Suprapubic skin (tissue), 4 donors: ENCODE measurements at regions not wholly inside any gene's neighbourhood (a gene's known extent, or its start where the extent isn't known, plus 50 kb on each side); places are given as distances from the start of the nearest gene placed in this dataset.

Experiments used
- DNase-seq, 2 donors: peaks; one replicate each; pipeline ENCODE4 v3.0.0-alpha.2; 2019; ENCODE audit warnings: low spot score in 2 of 2
- H3K27ac ChIP-seq: fragments of 200-600 bp; sonication (generic); one replicate; pipeline ENCODE4 v1.5.1; 2019
- H3K27me3 ChIP-seq: fragments of 200-600 bp; sonication (generic); one replicate; pipeline ENCODE4 v1.5.1; 2019
- H3K36me3 ChIP-seq: fragments of 200-600 bp; sonication (generic); one replicate; pipeline ENCODE4 v1.5.1; 2019
- H3K4me1 ChIP-seq: fragments of 200-600 bp; sonication (generic); one replicate; pipeline ENCODE4 v1.5.1; 2019
- H3K4me3 ChIP-seq: fragments of 200-600 bp; sonication (generic); one replicate; pipeline ENCODE4 v1.5.1; 2019; ENCODE audit warnings: mild to moderate bottlenecking
- H3K9me3 ChIP-seq: fragments of 200-600 bp; sonication (generic); one replicate; pipeline ENCODE4 v1.5.1; 2019
- EP300 ChIP-seq: sonication (generic); formaldehyde crosslinking; IDR thresholded peaks from one replicate; pipeline ENCODE4 v1.6.1; 2017; ENCODE audit warnings: antibody characterized with exemption
- POLR2A ChIP-seq, 2 donors: fragments of 450-650 bp; IDR thresholded peaks; one replicate each; pipeline ENCODE4 v1.6.1; 2017; ENCODE audit warnings: antibody characterized with exemption in 2 of 2, mild to moderate bottlenecking in 2 of 2, moderate library complexity in 2 of 2
- POLR2AphosphoS5 ChIP-seq, 3 donors: sonication (generic); formaldehyde crosslinking; IDR thresholded peaks; one replicate each; pipeline ENCODE4 v1.6.1; 2017; ENCODE audit warnings: antibody characterized with exemption in 3 of 3
- WGBS: methylation state at CpG from one replicate; pipeline ENCODE4 v1.1.5; 2018; 5-methylcytosine and 5-hydroxymethylcytosine counted together
- TF ChIP-seq, protein P1 (sequence below), 2 donors: fragments of 200-600 bp in 1 of 2; fragments of 450-650 bp in 1 of 2; sonication (generic) in 1 of 2; IDR thresholded peaks; one replicate each; pipeline ENCODE4 v1.5.1; 2016 to 2019; ENCODE audit warnings: antibody characterized with exemption in 2 of 2, mild to moderate bottlenecking in 1 of 2, moderate library complexity in 1 of 2

- TF ChIP-seq POLR2AphosphoS5 (IDR thresholded peaks at IDR 0.05) (no peak), EP300 (no peak), POLR2A (IDR thresholded peaks at IDR 0.05) (no peak)
- TF ChIP-seq, protein P1, sequence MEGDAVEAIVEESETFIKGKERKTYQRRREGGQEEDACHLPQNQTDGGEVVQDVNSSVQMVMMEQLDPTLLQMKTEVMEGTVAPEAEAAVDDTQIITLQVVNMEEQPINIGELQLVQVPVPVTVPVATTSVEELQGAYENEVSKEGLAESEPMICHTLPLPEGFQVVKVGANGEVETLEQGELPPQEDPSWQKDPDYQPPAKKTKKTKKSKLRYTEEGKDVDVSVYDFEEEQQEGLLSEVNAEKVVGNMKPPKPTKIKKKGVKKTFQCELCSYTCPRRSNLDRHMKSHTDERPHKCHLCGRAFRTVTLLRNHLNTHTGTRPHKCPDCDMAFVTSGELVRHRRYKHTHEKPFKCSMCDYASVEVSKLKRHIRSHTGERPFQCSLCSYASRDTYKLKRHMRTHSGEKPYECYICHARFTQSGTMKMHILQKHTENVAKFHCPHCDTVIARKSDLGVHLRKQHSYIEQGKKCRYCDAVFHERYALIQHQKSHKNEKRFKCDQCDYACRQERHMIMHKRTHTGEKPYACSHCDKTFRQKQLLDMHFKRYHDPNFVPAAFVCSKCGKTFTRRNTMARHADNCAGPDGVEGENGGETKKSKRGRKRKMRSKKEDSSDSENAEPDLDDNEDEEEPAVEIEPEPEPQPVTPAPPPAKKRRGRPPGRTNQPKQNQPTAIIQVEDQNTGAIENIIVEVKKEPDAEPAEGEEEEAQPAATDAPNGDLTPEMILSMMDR (IDR thresholded peaks at IDR 0.05): no peak
- Histone ChIP-seq H3K4me3 (no peak overlapping the region), H3K36me3 (no peaks in the 10 kb centered on the region), H3K4me1 (peaks cover 6% of the 10 kb centered on the region), H3K9me3 (no peaks in the 10 kb centered on the region), H3K27me3 (no peaks in the 10 kb centered on the region), H3K27ac (no peak overlapping the region)
- no peak for DNase-seq
- 81% methylated on average over 3 of the region's 3 CpGs for WGBS
Measured at GRCh38 chr3:98644168-98644567, 50.8 kb upstream of the CPOX start.

DNA sequence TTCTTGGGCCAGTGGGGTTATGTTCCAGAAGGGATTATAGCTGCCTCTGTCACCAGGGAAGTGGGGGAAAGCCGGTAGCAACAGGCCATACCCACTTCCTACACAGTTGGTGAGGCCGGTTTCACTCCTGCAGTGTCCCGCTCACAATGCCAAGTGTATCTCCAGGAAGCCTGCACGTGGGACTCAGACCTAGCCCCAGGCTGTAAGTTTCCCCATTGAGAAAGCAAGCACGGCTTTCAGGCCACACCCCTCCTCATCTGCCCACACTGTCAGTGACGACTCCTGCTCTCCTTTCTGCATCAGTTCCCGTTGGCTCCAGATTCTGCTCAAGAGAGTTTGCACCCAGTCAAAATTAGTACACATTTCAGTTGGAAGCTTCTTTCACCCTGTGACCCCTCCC lies 51.6 kb upstream of the CPOX start:
- H3K4me1 ChIP-seq: peaks cover 6% of the 10 kb centered on the region
- WGBS: 55% methylated on average over 5 of the region's 7 CpGs
- no peaks in the 10 kb centered on the region for H3K27me3 ChIP-seq
- no peak overlapping the region for H3K4me3 ChIP-seq
- no peaks in the 10 kb centered on the region for H3K36me3 ChIP-seq
- TF ChIP-seq POLR2AphosphoS5 (IDR thresholded peaks at IDR 0.05) (no peak), POLR2A (IDR thresholded peaks at IDR 0.05) (no peak), EP300 (no peak)
- TF ChIP-seq, protein P1 (IDR thresholded peaks at IDR 0.05): no peak
- no peaks in the 10 kb centered on the region for H3K9me3 ChIP-seq
- no peak overlapping the region for H3K27ac ChIP-seq
- no peak for DNase-seq

- DNase-seq: no peak
- Histone ChIP-seq H3K4me1 (peaks cover 6% of the 10 kb centered on the region), H3K36me3 (no peaks in the 10 kb centered on the region), H3K27me3 (no peaks in the 10 kb centered on the region), H3K4me3 (no peak overlapping the region), H3K27ac (no peak overlapping the region), H3K9me3 (no peaks in the 10 kb centered on the region)
- WGBS: 65% methylated on average over 2 of the region's 2 CpGs
- no peak for TF ChIP-seq POLR2AphosphoS5 (IDR thresholded peaks at IDR 0.05)
Measured at GRCh38 chr3:98646680-98647079, 53.3 kb upstream of the CPOX start.

- Histone ChIP-seq H3K36me3 (no peaks in the 10 kb centered on the region), H3K27ac (no peak overlapping the region), H3K4me1 (peaks cover 6% of the 10 kb centered on the region), H3K9me3 (no peaks in the 10 kb centered on the region), H3K4me3 (no peak overlapping the region), H3K27me3 (no peaks in the 10 kb centered on the region)
- WGBS: 92% methylated on average over 4 of the region's 4 CpGs
- TF ChIP-seq POLR2A (IDR thresholded peaks at IDR 0.05): no peak
- TF ChIP-seq, protein P1 (IDR thresholded peaks at IDR 0.05): no peak
- no peak for TF ChIP-seq EP300
- TF ChIP-seq POLR2AphosphoS5 (IDR thresholded peaks at IDR 0.05): no peak
- no peak for DNase-seq
Measured at GRCh38 chr3:98647197-98647596, 53.8 kb upstream of the CPOX start.

- H3K4me3 ChIP-seq: no peak overlapping the region
- H3K9me3 ChIP-seq: no peaks in the 10 kb centered on the region
- H3K36me3 ChIP-seq: no peaks in the 10 kb centered on the region
- H3K27ac ChIP-seq: no peak overlapping the region
- TF ChIP-seq POLR2AphosphoS5 (IDR thresholded peaks at IDR 0.05): no peak
- no peak for TF ChIP-seq POLR2A (IDR thresholded peaks at IDR 0.05)
- TF ChIP-seq, protein P1 (IDR thresholded peaks at IDR 0.05): no peak
- TF ChIP-seq EP300: no peak
- no peaks in the 10 kb centered on the region for H3K27me3 ChIP-seq
- no peaks in the 10 kb centered on the region for H3K4me1 ChIP-seq
- WGBS: 81% methylated on average over 3 of the region's 3 CpGs
- no peak for DNase-seq
Measured at GRCh38 chr3:98650971-98651779, 57.8 kb upstream of the CPOX start.

- no peak overlapping the region for H3K27ac ChIP-seq
- TF ChIP-seq, protein P1 (IDR thresholded peaks at IDR 0.05): no peak
- no peak for TF ChIP-seq POLR2A (IDR thresholded peaks at IDR 0.05)
- no peak for TF ChIP-seq POLR2AphosphoS5 (IDR thresholded peaks at IDR 0.05)
- TF ChIP-seq EP300: no peak
- no peaks in the 10 kb centered on the region for H3K36me3 ChIP-seq
- no peak overlapping the region for H3K4me3 ChIP-seq
- H3K27me3 ChIP-seq: no peaks in the 10 kb centered on the region
- DNase-seq: no peak
- no peaks in the 10 kb centered on the region for H3K9me3 ChIP-seq
- no peaks in the 10 kb centered on the region for H3K4me1 ChIP-seq
Measured at GRCh38 chr3:98651780-98652077, 58.3 kb upstream of the CPOX start.
